ENCODE measurements at regions not wholly inside any gene's neighbourhood (a gene's known extent, or its start where the extent isn't known, plus 50 kb on each side); places are given as distances from the start of the nearest gene placed in this dataset.

GRCh38 chr20:52540509-52540908, 348.9 kb upstream of the ZFP64 start:
- intact Hi-C loops (cut with DNase I; ENCODE audit: low total_unique reads) = no loop called here
- Histone ChIP-seq H3K27ac (no peak overlapping the region), H3K4me3 (no peak overlapping the region), H3K9me3 (peaks cover 0 to 6% (median 0%) of the 10 kb centered on the region in 4 donors), H3K27me3 (no peaks in the 10 kb centered on the region), H3K4me1 (no peaks in the 10 kb centered on the region), H3K36me3 (no peaks in the 10 kb centered on the region)
- no peak for TF ChIP-seq POLR2AphosphoS5 (IDR thresholded peaks at IDR 0.05)
- no peak for TF ChIP-seq EP300 (IDR thresholded peaks at IDR 0.05)
- no peak for TF ChIP-seq POLR2A (IDR thresholded peaks at IDR 0.05)
- no peak for TF ChIP-seq CTCF (IDR thresholded peaks at IDR 0.05)
- no peak for DNase-seq
- WGBS, 5 donors = 68 to 100% (median 77%) methylated on average over 1 of the region's 1 CpG

- H3K9me3 ChIP-seq = peaks cover 0 to 6% (median 0%) of the 10 kb centered on the region in 4 donors
- no peaks in the 10 kb centered on the region for H3K27me3 ChIP-seq
- no peaks in the 10 kb centered on the region for H3K36me3 ChIP-seq
- H3K27ac ChIP-seq = no peak overlapping the region
- WGBS, 5 donors = 67 to 82% (median 73%) methylated on average over 2 of the region's 2 CpGs
- no peaks in the 10 kb centered on the region for H3K4me1 ChIP-seq
- H3K4me3 ChIP-seq = no peak overlapping the region
- intact Hi-C loops (cut with DNase I; ENCODE audit: low total_unique reads) = no loop called here
- TF ChIP-seq EP300 (IDR thresholded peaks at IDR 0.05) = no peak
- no peak for TF ChIP-seq CTCF (IDR thresholded peaks at IDR 0.05)
- no peak for TF ChIP-seq POLR2A (IDR thresholded peaks at IDR 0.05)
- no peak for TF ChIP-seq POLR2AphosphoS5 (IDR thresholded peaks at IDR 0.05)
- DNase-seq = no peak
These were observed 348.3 kb upstream of the ZFP64 start for GRCh38 chr20:52539891-52540290.

- Histone ChIP-seq H3K27ac (no peak overlapping the region), H3K27me3 (no peaks in the 10 kb centered on the region), H3K36me3 (no peaks in the 10 kb centered on the region), H3K9me3 (no peaks in the 10 kb centered on the region), H3K4me1 (no peaks in the 10 kb centered on the region), H3K4me3 (no peak overlapping the region)
- WGBS, 5 donors = 79 to 86% (median 81%) methylated on average over 8 of the region's 8 CpGs
- TF ChIP-seq POLR2A (IDR thresholded peaks at IDR 0.05) (no peak), POLR2AphosphoS5 (IDR thresholded peaks at IDR 0.05) (no peak), CTCF (IDR thresholded peaks at IDR 0.05) (no peak), EP300 (IDR thresholded peaks at IDR 0.05) (no peak)
- DNase-seq = no peak
- intact Hi-C loops (cut with DNase I; ENCODE audit: low total_unique reads) = no loop called here
These were observed 345.3 kb upstream of the ZFP64 start for GRCh38 chr20:52536841-52537400.

GRCh38 chr20:52536040-52536439, 344.5 kb upstream of the ZFP64 start:
- intact Hi-C loops (cut with DNase I; ENCODE audit: low total_unique reads) = no loop called here
- Histone ChIP-seq H3K27ac (no peak overlapping the region), H3K4me3 (no peak overlapping the region), H3K4me1 (no peaks in the 10 kb centered on the region), H3K9me3 (no peaks in the 10 kb centered on the region), H3K27me3 (no peaks in the 10 kb centered on the region), H3K36me3 (no peaks in the 10 kb centered on the region)
- DNase-seq = no peak
- WGBS, 5 donors = 81 to 100% (median 94%) methylated on average over 1 of the region's 1 CpG
- TF ChIP-seq CTCF (IDR thresholded peaks at IDR 0.05) (no peak), POLR2AphosphoS5 (IDR thresholded peaks at IDR 0.05) (no peak), EP300 (IDR thresholded peaks at IDR 0.05) (no peak)
